ENCODE measurements at regions not wholly inside any gene's neighbourhood (a gene's known extent, or its start where the extent isn't known, plus 50 kb on each side); places are given as distances from the start of the nearest gene placed in this dataset.

- H3K79me2 ChIP-seq (ENCODE audit: control insufficient read depth, low read length) = no peaks in the 10 kb centered on the region
- H3K27me3 ChIP-seq (ENCODE audit: control insufficient read depth, low read length) = no peaks in the 10 kb centered on the region
- H4K20me1 ChIP-seq (ENCODE audit: control insufficient read depth, insufficient read depth, low read depth, low read length) = no peaks in the 10 kb centered on the region
- H3K4me2 ChIP-seq (ENCODE audit: low read length) = no peak overlapping the region
- no peaks in the 10 kb centered on the region for H3K9me3 ChIP-seq (ENCODE audit: control insufficient read depth, insufficient read depth, low read length)
- H3K9me2 ChIP-seq (replicated peaks; ENCODE audit: control insufficient read depth, low read length) = no peaks in the 10 kb centered on the region
- no peak overlapping the region for H3K4me3 ChIP-seq (ENCODE audit: low read length)
- no peak overlapping the region for H3K27ac ChIP-seq (ENCODE audit: low read depth, low read length)
- no peaks in the 10 kb centered on the region for H3K36me3 ChIP-seq (ENCODE audit: control insufficient read depth, low read length)
- no peaks in the 10 kb centered on the region for H3F3A ChIP-seq (ENCODE audit: control insufficient read depth, insufficient read depth)
- no peaks in the 10 kb centered on the region for H3K4me1 ChIP-seq (ENCODE audit: control insufficient read depth, low read length)
- TF ChIP-seq EZH2phosphoT487 (IDR thresholded peaks at IDR 0.05; ENCODE audit: borderline replicate concordance, low read length) = no peak
- TF ChIP-seq CTCF (IDR thresholded peaks at IDR 0.05; ENCODE audit: low read depth, low read length, poor library complexity, severe bottlenecking) = no peak
Observed at GRCh38 chr3:84236261-84236660, 722.5 kb upstream of the CADM2 start.

- Histone ChIP-seq H3K4me3 (ENCODE audit: low read length) (no peak overlapping the region), H3K9me2 (replicated peaks; ENCODE audit: control insufficient read depth, low read length) (no peaks in the 10 kb centered on the region), H4K20me1 (ENCODE audit: control insufficient read depth, insufficient read depth, low read depth, low read length) (no peaks in the 10 kb centered on the region), H3K4me2 (ENCODE audit: low read length) (no peak overlapping the region), H3K27ac (ENCODE audit: low read depth, low read length) (no peak overlapping the region), H3K4me1 (ENCODE audit: control insufficient read depth, low read length) (no peaks in the 10 kb centered on the region), H3K36me3 (ENCODE audit: control insufficient read depth, low read length) (no peaks in the 10 kb centered on the region), H3K79me2 (ENCODE audit: control insufficient read depth, low read length) (no peaks in the 10 kb centered on the region), H3K27me3 (ENCODE audit: control insufficient read depth, low read length) (no peaks in the 10 kb centered on the region), H3K9me3 (ENCODE audit: control insufficient read depth, insufficient read depth, low read length) (no peaks in the 10 kb centered on the region), H3F3A (ENCODE audit: control insufficient read depth, insufficient read depth) (no peaks in the 10 kb centered on the region)
- TF ChIP-seq CTCF (IDR thresholded peaks at IDR 0.05; ENCODE audit: low read depth, low read length, poor library complexity, severe bottlenecking) (no peak), EZH2phosphoT487 (IDR thresholded peaks at IDR 0.05; ENCODE audit: borderline replicate concordance, low read length) (no peak)
Observed at GRCh38 chr3:84245789-84246188, 713.0 kb upstream of the CADM2 start.

- no peaks in the 10 kb centered on the region for H3K36me3 ChIP-seq (ENCODE audit: control insufficient read depth, low read length)
- TF ChIP-seq EZH2phosphoT487 (IDR thresholded peaks at IDR 0.05; ENCODE audit: borderline replicate concordance, low read length) (no peak), CTCF (IDR thresholded peaks at IDR 0.05; ENCODE audit: low read depth, low read length, poor library complexity, severe bottlenecking) (no peak)
Observed at GRCh38 chr3:84260596-84260995, 698.2 kb upstream of the CADM2 start.

GRCh38 chr3:84265768-84266167, 693.0 kb upstream of the CADM2 start:
- Histone ChIP-seq H3F3A (ENCODE audit: control insufficient read depth, insufficient read depth) (no peaks in the 10 kb centered on the region), H3K27ac (ENCODE audit: low read depth, low read length) (no peak overlapping the region)

More at GRCh38 chr3:84260596-84260995, 698.2 kb upstream of the CADM2 start:
- Histone ChIP-seq H3F3A (ENCODE audit: control insufficient read depth, insufficient read depth) (no peaks in the 10 kb centered on the region), H3K79me2 (ENCODE audit: control insufficient read depth, low read length) (no peaks in the 10 kb centered on the region), H3K4me3 (ENCODE audit: low read length) (no peak overlapping the region), H3K9me2 (replicated peaks; ENCODE audit: control insufficient read depth, low read length) (no peaks in the 10 kb centered on the region), H3K4me1 (ENCODE audit: control insufficient read depth, low read length) (no peaks in the 10 kb centered on the region), H3K9me3 (ENCODE audit: control insufficient read depth, insufficient read depth, low read length) (no peaks in the 10 kb centered on the region), H4K20me1 (ENCODE audit: control insufficient read depth, insufficient read depth, low read depth, low read length) (no peaks in the 10 kb centered on the region), H3K27ac (ENCODE audit: low read depth, low read length) (no peak overlapping the region), H3K27me3 (ENCODE audit: control insufficient read depth, low read length) (no peaks in the 10 kb centered on the region), H3K4me2 (ENCODE audit: low read length) (no peak overlapping the region)

More at GRCh38 chr3:84265768-84266167, 693.0 kb upstream of the CADM2 start:
- Histone ChIP-seq H3K4me1 (ENCODE audit: control insufficient read depth, low read length) (no peaks in the 10 kb centered on the region), H3K79me2 (ENCODE audit: control insufficient read depth, low read length) (no peaks in the 10 kb centered on the region), H3K4me2 (ENCODE audit: low read length) (no peak overlapping the region), H3K9me2 (replicated peaks; ENCODE audit: control insufficient read depth, low read length) (no peaks in the 10 kb centered on the region), H3K4me3 (ENCODE audit: low read length) (no peak overlapping the region), H3K9me3 (ENCODE audit: control insufficient read depth, insufficient read depth, low read length) (no peaks in the 10 kb centered on the region), H3K36me3 (ENCODE audit: control insufficient read depth, low read length) (no peaks in the 10 kb centered on the region), H3K27me3 (ENCODE audit: control insufficient read depth, low read length) (no peaks in the 10 kb centered on the region), H4K20me1 (ENCODE audit: control insufficient read depth, insufficient read depth, low read depth, low read length) (no peaks in the 10 kb centered on the region)
- no peak for TF ChIP-seq EZH2phosphoT487 (IDR thresholded peaks at IDR 0.05; ENCODE audit: borderline replicate concordance, low read length)
- TF ChIP-seq CTCF (IDR thresholded peaks at IDR 0.05; ENCODE audit: low read depth, low read length, poor library complexity, severe bottlenecking) = no peak

Data from DOHH2 (cell line).